HFFc6 (cell line): ENCODE measurements at regions not wholly inside any gene's neighbourhood (a gene's known extent, or its start where the extent isn't known, plus 50 kb on each side); places are given as distances from the start of the nearest gene placed in this dataset.
"Not testable (repeated sequence)": the region's sequence is repeated elsewhere in the genome, so short reads cannot be mapped to it uniquely, and the experiment has no call there.

Experiments
- DNase-seq: peaks from one replicate; pipeline ENCODE4 v3.0.0-alpha.2; 2018
- H3K27ac Mint-ChIP-seq: 2 replicates; pipeline ENCODE4 v1.8.0; 2020; ENCODE audit warnings: mild to moderate bottlenecking, mixed read lengths
- H3K27me3 Mint-ChIP-seq: 2 replicates; pipeline ENCODE4 v1.8.0; 2021; ENCODE audit warnings: mild to moderate bottlenecking, moderate library complexity, mixed read lengths; ENCODE audit not compliant: insufficient read depth
- H3K36me3 Mint-ChIP-seq: 2 replicates; pipeline ENCODE4 v1.8.0; 2021; ENCODE audit warnings: low read depth, mixed read lengths
- H3K4me1 Mint-ChIP-seq: 2 replicates; pipeline ENCODE4 v1.8.0; 2020; ENCODE audit warnings: low read depth, mixed read lengths
- H3K4me3 Mint-ChIP-seq: 2 replicates; pipeline ENCODE4 v1.8.0; 2020; ENCODE audit warnings: mild to moderate bottlenecking, moderate library complexity, mixed read lengths
- H3K9me3 Mint-ChIP-seq: 2 replicates; pipeline ENCODE4 v1.8.0; 2020; ENCODE audit warnings: mild to moderate bottlenecking, mixed read lengths

- Mint-ChIP-seq H3K4me3 (peak overlapping the region; percentile 78), H3K27ac (peak overlapping the region; percentile 88), H3K36me3 (peaks cover 14% of the 10 kb centered on the region), H3K4me1 (peaks cover 60% of the 10 kb centered on the region)
- not testable (repeated sequence) for H3K9me3 Mint-ChIP-seq, H3K27me3 Mint-ChIP-seq
- peak; percentile 92 for DNase-seq
These were observed 56.2 kb upstream of the DDAH1 start for GRCh38 chr1:85520826-85521820.

- not testable (repeated sequence) for DNase-seq, H3K27me3 Mint-ChIP-seq, H3K9me3 Mint-ChIP-seq
- H3K4me1 Mint-ChIP-seq, result peaks cover 73% of the 10 kb centered on the region
- H3K27ac Mint-ChIP-seq, result peak overlapping the region; percentile 91
- H3K36me3 Mint-ChIP-seq, result peaks cover 21% of the 10 kb centered on the region
- H3K4me3 Mint-ChIP-seq, result peak overlapping the region; percentile 80
These were observed 57.5 kb upstream of the DDAH1 start for GRCh38 chr1:85522458-85522857.

- Mint-ChIP-seq H3K4me3 (peak overlapping the region; percentile 80), H3K27ac (peak overlapping the region; percentile 91), H3K4me1 (peaks cover 73% of the 10 kb centered on the region), H3K36me3 (peaks cover 21% of the 10 kb centered on the region)
- not testable (repeated sequence) for DNase-seq, H3K9me3 Mint-ChIP-seq, H3K27me3 Mint-ChIP-seq
These were observed 57.5 kb upstream of the CCN1 start for GRCh38 chr1:85523061-85523460.

- DNase-seq, H3K27me3 Mint-ChIP-seq, H3K9me3 Mint-ChIP-seq: not testable (repeated sequence)
- H3K4me3 Mint-ChIP-seq, result peak overlapping the region; percentile 62; the same call in 1 of the 2 replicates
- peak overlapping the region; percentile 84 for H3K27ac Mint-ChIP-seq
- H3K4me1 Mint-ChIP-seq, result peaks cover 66% of the 10 kb centered on the region
- peaks cover 21% of the 10 kb centered on the region for H3K36me3 Mint-ChIP-seq
These were observed 56.2 kb upstream of the CCN1 start for GRCh38 chr1:85524281-85524886.

GRCh38 chr1:85525591-85525991, 55.0 kb upstream of the CCN1 start:
- Mint-ChIP-seq H3K4me1 (peaks cover 59% of the 10 kb centered on the region), H3K36me3 (peaks cover 16% of the 10 kb centered on the region), H3K27ac (peak overlapping the region; percentile 84), H3K4me3 (peak overlapping the region; percentile 69)
- not testable (repeated sequence) for H3K27me3 Mint-ChIP-seq, H3K9me3 Mint-ChIP-seq
- peak; percentile 70 for DNase-seq

GRCh38 chr1:85526216-85526615, 54.3 kb upstream of the CCN1 start:
- not testable (repeated sequence) for H3K27me3 Mint-ChIP-seq, H3K9me3 Mint-ChIP-seq
- Mint-ChIP-seq H3K27ac (peak overlapping the region; percentile 84), H3K4me3 (peak overlapping the region; percentile 69), H3K4me1 (peaks cover 53% of the 10 kb centered on the region), H3K36me3 (peaks cover 15% of the 10 kb centered on the region)
- peak; percentile 36 for DNase-seq

- H3K4me3 Mint-ChIP-seq, result peak overlapping the region; percentile 74
- peak; percentile 89 for DNase-seq
- H3K27ac Mint-ChIP-seq, result peak overlapping the region; percentile 83
- H3K9me3 Mint-ChIP-seq, H3K27me3 Mint-ChIP-seq: not testable (repeated sequence)
- peaks cover 48% of the 10 kb centered on the region for H3K4me1 Mint-ChIP-seq
- peaks cover 15% of the 10 kb centered on the region for H3K36me3 Mint-ChIP-seq
These were observed 53.4 kb upstream of the CCN1 start for GRCh38 chr1:85527145-85527544.
